Neuron (in vitro differentiated cells): ENCODE measurements at regions not wholly inside any gene's neighbourhood (a gene's known extent, or its start where the extent isn't known, plus 50 kb on each side); places are given as distances from the start of the nearest gene placed in this dataset.

Source experiments
- H2AFZ ChIP-seq: one replicate; pipeline ENCODE4 v1.6.1; 2013; ENCODE audit warnings: low read depth, mild to moderate bottlenecking, inconsistent platforms, low read length, moderate library complexity
- H3K27me3 ChIP-seq: one replicate; pipeline ENCODE4 v1.6.1; 2013; ENCODE audit warnings: low read length; ENCODE audit not compliant: insufficient read depth
- H3K36me3 ChIP-seq: one replicate; pipeline ENCODE4 v1.6.1; 2013; ENCODE audit warnings: low read length; ENCODE audit not compliant: insufficient read depth
- H3K4me1 ChIP-seq: one replicate; pipeline ENCODE4 v1.6.1; 2013; ENCODE audit warnings: low read length; ENCODE audit not compliant: insufficient read depth
- H3K4me3 ChIP-seq: 2 replicates; pipeline ENCODE4 v1.5.1; 2013; ENCODE audit warnings: mild to moderate bottlenecking, low read length, moderate library complexity
- H3K9me3 ChIP-seq: one replicate; pipeline ENCODE4 v1.6.1; 2013; ENCODE audit warnings: low read length

- no peaks in the 10 kb centered on the region for H3K36me3 ChIP-seq
- no peaks in the 10 kb centered on the region for H3K27me3 ChIP-seq
- no peaks in the 10 kb centered on the region for H3K4me1 ChIP-seq
- no peaks in the 10 kb centered on the region for H3K9me3 ChIP-seq
- H3K4me3 ChIP-seq: no peak overlapping the region
- no peak overlapping the region for H2AFZ ChIP-seq
These were observed 358.8 kb upstream of the ARRDC3 start for GRCh38 chr5:91741764-91742505.

DNA sequence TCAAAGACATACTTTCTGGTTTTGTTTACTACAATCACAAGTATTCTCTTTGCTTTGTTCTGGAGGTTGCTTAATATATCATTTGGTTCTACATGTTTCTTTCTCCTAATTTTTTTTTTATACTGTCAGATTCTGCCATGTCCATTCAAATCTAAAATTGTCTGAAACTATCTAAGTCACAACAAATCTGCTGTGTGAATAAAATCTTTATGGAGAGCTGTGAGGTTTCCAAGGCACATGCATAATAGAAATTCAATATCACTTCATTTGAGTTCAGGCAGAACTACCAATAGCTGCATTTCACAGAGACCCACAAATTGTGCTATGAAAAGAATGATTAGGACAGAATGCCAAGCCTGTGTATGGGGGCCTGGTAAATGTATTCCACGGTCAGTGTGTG, 346.9 kb upstream of the ARRDC3 start:
- no peak overlapping the region for H3K4me3 ChIP-seq
- no peaks in the 10 kb centered on the region for H3K27me3 ChIP-seq
- no peaks in the 10 kb centered on the region for H3K36me3 ChIP-seq
- no peaks in the 10 kb centered on the region for H3K9me3 ChIP-seq
- H3K4me1 ChIP-seq: peaks cover 2% of the 10 kb centered on the region
- H2AFZ ChIP-seq: no peak overlapping the region

GRCh38 chr5:91727463-91727862, 344.3 kb upstream of the ARRDC3 start:
- Histone ChIP-seq H3K27me3 (no peaks in the 10 kb centered on the region), H3K9me3 (no peaks in the 10 kb centered on the region), H2AFZ (no peak overlapping the region), H3K36me3 (no peaks in the 10 kb centered on the region), H3K4me3 (no peak overlapping the region), H3K4me1 (peaks cover 2% of the 10 kb centered on the region)

GRCh38 chr5:91722736-91723467, 339.8 kb upstream of the ARRDC3 start:
- no peak overlapping the region for H2AFZ ChIP-seq
- H3K27me3 ChIP-seq: no peaks in the 10 kb centered on the region
- H3K4me1 ChIP-seq: no peaks in the 10 kb centered on the region
- no peaks in the 10 kb centered on the region for H3K9me3 ChIP-seq
- H3K4me3 ChIP-seq: no peak overlapping the region
- no peaks in the 10 kb centered on the region for H3K36me3 ChIP-seq

- Histone ChIP-seq H3K4me1 (no peaks in the 10 kb centered on the region), H2AFZ (no peak overlapping the region), H3K4me3 (no peak overlapping the region), H3K36me3 (no peaks in the 10 kb centered on the region), H3K27me3 (no peaks in the 10 kb centered on the region), H3K9me3 (no peaks in the 10 kb centered on the region)
These were observed 329.6 kb upstream of the ARRDC3 start for GRCh38 chr5:91712718-91713117.

GRCh38 chr5:91707521-91707841, 324.4 kb upstream of the ARRDC3 start:
- no peaks in the 10 kb centered on the region for H3K36me3 ChIP-seq
- peaks cover 3% of the 10 kb centered on the region for H3K4me1 ChIP-seq
- no peak overlapping the region for H3K4me3 ChIP-seq
- H2AFZ ChIP-seq: no peak overlapping the region
- H3K9me3 ChIP-seq: no peaks in the 10 kb centered on the region
- H3K27me3 ChIP-seq: no peaks in the 10 kb centered on the region

DNA sequence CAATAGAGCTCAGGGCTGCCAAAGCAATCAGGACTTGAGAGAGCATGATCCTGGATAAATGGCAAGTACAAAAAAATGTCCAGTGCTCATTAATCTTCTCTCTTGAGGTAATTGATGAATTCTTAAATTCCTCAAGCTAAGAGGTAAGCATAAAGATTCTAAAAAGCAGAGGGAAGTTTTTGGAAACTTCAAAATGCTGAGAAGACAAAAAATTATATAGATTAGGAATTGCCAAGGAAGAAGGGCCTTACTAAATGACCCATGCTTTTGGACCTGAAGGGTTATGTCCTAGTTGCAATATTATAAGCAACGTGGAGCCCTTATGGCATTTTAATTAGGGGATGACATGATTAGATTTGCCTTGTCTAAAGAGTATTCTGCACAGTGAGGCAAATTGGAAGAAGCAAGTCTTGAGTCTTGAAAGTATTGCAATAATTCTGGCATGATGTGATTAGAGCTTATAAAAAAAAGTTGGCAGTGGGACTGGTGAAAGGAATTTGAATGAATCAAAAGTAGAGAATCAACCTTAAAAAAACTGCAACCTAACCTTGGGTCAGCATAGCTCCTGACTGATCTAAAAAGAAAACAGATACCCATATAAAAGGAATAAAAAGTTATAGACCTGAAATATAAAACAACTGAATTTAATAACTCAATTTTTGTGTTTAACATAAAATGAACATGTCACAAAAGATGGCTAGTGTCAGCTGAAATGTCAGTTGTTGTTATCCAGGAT, 323.8 kb upstream of the ARRDC3 start:
- Histone ChIP-seq H3K4me3 (no peak overlapping the region), H3K27me3 (no peaks in the 10 kb centered on the region), H3K36me3 (no peaks in the 10 kb centered on the region), H2AFZ (no peak overlapping the region), H3K4me1 (peaks cover 3% of the 10 kb centered on the region), H3K9me3 (no peaks in the 10 kb centered on the region)

- no peaks in the 10 kb centered on the region for H3K27me3 ChIP-seq
- H3K4me3 ChIP-seq: no peak overlapping the region
- no peak overlapping the region for H2AFZ ChIP-seq
- no peaks in the 10 kb centered on the region for H3K36me3 ChIP-seq
- H3K4me1 ChIP-seq: peaks cover 3% of the 10 kb centered on the region
- no peaks in the 10 kb centered on the region for H3K9me3 ChIP-seq
These were observed 320.0 kb upstream of the ARRDC3 start for GRCh38 chr5:91703128-91703527.

DNA sequence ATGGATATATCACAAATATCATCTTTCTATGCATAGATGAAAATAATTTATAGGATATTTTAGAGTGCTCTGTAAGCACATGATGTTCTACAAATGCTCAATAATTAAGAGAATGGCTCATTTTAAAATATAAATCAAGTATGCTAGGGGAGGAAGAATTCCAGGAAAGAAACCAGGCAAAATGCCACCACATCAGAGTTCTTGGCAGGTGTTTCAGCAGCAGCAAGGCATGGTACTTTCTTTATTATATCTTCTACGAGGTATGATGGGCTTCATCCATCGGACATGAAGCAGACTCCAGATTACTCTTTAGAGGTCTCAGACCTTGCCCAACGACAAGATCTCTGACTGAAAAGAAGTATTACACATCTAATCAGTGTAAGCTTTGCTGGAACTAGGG, 316.3 kb upstream of the ARRDC3 start:
- Histone ChIP-seq H3K4me3 (no peak overlapping the region), H3K9me3 (no peaks in the 10 kb centered on the region), H3K27me3 (no peaks in the 10 kb centered on the region), H3K36me3 (no peaks in the 10 kb centered on the region), H2AFZ (no peak overlapping the region), H3K4me1 (no peaks in the 10 kb centered on the region)

- Histone ChIP-seq H3K36me3 (no peaks in the 10 kb centered on the region), H3K4me3 (no peak overlapping the region), H3K9me3 (no peaks in the 10 kb centered on the region), H2AFZ (no peak overlapping the region), H3K4me1 (no peaks in the 10 kb centered on the region), H3K27me3 (no peaks in the 10 kb centered on the region)
These were observed 308.5 kb upstream of the ARRDC3 start for GRCh38 chr5:91691592-91691991.

DNA sequence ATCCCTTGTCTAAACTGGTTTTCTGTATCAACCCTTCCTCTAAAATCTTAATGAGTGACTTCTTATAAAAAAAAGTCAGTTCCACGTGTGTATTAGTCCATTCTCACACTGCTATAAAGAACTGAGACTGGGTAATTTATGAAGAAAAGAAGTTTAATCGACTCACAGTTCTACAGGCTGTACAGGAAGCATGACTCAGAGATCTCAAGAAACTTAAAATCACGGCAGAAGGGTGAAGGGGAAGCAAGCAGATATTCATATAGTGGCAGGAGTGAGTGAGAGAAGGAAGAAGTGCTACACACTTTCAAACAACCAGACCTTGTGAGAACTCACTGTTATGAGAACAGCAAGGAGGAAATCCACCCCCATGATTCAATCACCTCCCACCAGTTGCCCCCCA, 307.8 kb upstream of the ARRDC3 start:
- no peak overlapping the region for H2AFZ ChIP-seq
- no peaks in the 10 kb centered on the region for H3K27me3 ChIP-seq
- H3K4me3 ChIP-seq: no peak overlapping the region
- no peaks in the 10 kb centered on the region for H3K4me1 ChIP-seq
- no peaks in the 10 kb centered on the region for H3K9me3 ChIP-seq
- H3K36me3 ChIP-seq: no peaks in the 10 kb centered on the region

DNA sequence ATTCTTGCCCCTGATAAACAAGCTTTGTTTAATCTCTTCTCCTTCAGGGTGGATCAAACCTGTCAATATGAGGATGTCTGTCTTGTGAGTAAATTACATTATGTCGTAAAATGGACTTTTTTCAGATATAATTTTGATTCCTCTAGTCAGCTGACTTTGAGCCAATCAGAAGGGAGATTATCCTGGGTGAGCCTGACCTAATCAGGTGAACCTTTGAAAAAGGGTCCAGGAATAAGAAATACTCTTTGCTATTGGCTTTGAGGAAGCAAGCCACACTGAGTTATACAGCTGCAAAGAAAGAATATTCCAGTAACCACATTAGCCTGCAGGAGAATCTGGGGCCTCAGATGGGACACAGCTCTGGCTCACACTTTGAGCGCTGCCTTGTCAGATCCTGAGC, 304.3 kb upstream of the ARRDC3 start:
- Histone ChIP-seq H3K36me3 (no peaks in the 10 kb centered on the region), H3K27me3 (no peaks in the 10 kb centered on the region), H2AFZ (no peak overlapping the region), H3K4me1 (no peaks in the 10 kb centered on the region), H3K4me3 (no peak overlapping the region), H3K9me3 (no peaks in the 10 kb centered on the region)

- H2AFZ ChIP-seq: no peak overlapping the region
- no peaks in the 10 kb centered on the region for H3K36me3 ChIP-seq
- H3K4me1 ChIP-seq: no peaks in the 10 kb centered on the region
- H3K4me3 ChIP-seq: no peak overlapping the region
- H3K9me3 ChIP-seq: no peaks in the 10 kb centered on the region
- H3K27me3 ChIP-seq: no peaks in the 10 kb centered on the region
These were observed 301.5 kb upstream of the ARRDC3 start for GRCh38 chr5:91684625-91685024.
